ENCODE measurements at regions not wholly inside any gene's neighbourhood (a gene's known extent, or its start where the extent isn't known, plus 50 kb on each side); places are given as distances from the start of the nearest gene placed in this dataset.

DNA sequence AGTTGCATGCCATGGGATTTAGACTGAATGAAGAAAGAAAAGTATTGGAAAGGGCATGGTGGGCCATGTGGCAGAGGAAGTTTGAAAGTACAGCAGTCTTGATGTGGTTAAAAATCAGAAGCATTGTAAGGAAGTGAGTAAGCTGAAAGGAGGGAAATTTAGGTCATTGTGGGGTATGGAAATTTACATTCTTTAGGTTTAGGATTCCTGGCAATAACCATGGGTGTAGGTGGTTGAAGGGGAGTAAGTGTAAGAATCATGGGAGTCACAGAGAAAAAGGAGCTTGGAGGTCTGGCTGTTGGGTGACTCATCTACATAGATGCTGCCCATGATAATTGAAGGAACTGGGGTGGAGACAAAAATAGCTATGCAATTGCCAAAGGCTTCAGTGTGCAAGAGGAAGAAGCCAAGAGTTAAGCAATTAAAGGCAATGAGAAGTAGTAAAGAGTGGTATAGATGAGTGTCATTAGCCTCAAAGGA is 243.8 kb upstream of the LDB2 start (continued):
- TF ChIP-seq, protein P1, sequence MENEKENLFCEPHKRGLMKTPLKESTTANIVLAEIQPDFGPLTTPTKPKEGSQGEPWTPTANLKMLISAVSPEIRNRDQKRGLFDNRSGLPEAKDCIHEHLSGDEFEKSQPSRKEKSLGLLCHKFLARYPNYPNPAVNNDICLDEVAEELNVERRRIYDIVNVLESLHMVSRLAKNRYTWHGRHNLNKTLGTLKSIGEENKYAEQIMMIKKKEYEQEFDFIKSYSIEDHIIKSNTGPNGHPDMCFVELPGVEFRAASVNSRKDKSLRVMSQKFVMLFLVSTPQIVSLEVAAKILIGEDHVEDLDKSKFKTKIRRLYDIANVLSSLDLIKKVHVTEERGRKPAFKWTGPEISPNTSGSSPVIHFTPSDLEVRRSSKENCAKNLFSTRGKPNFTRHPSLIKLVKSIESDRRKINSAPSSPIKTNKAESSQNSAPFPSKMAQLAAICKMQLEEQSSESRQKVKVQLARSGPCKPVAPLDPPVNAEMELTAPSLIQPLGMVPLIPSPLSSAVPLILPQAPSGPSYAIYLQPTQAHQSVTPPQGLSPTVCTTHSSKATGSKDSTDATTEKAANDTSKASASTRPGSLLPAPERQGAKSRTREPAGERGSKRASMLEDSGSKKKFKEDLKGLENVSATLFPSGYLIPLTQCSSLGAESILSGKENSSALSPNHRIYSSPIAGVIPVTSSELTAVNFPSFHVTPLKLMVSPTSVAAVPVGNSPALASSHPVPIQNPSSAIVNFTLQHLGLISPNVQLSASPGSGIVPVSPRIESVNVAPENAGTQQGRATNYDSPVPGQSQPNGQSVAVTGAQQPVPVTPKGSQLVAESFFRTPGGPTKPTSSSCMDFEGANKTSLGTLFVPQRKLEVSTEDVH (IDR thresholded peaks at IDR 0.05; ENCODE audit: low read depth, partially characterized antibody), result no peak
- no peak for TF ChIP-seq POLR2AphosphoS5 (IDR thresholded peaks at IDR 0.05; ENCODE audit: low read length)
- no peak for TF ChIP-seq NR2F1 (conservative IDR thresholded peaks at IDR 0.05)
- no peak for TF ChIP-seq ZNF274 (IDR thresholded peaks at IDR 0.05; ENCODE audit: insufficient read depth, insufficient read length)
- TF ChIP-seq CHD4 (IDR thresholded peaks at IDR 0.05), result no peak
- no peak for TF ChIP-seq TBL1XR1 (IDR thresholded peaks at IDR 0.05; ENCODE audit: low read depth, low read length)
- TF ChIP-seq MYC (IDR thresholded peaks at IDR 0.05; ENCODE audit: insufficient read depth, insufficient read length, insufficient replicate concordance, low read length, severe bottlenecking), result no peak
- no peak for TF ChIP-seq NRF1 (conservative IDR thresholded peaks at IDR 0.05; ENCODE audit: low read depth, low read length)
- no peak for TF ChIP-seq STAT1 (conservative IDR thresholded peaks at IDR 0.05)
- TF ChIP-seq FOS (IDR thresholded peaks at IDR 0.05; ENCODE audit: borderline replicate concordance, extremely low read depth, insufficient read length), result no peak
- TF ChIP-seq, protein P2, sequence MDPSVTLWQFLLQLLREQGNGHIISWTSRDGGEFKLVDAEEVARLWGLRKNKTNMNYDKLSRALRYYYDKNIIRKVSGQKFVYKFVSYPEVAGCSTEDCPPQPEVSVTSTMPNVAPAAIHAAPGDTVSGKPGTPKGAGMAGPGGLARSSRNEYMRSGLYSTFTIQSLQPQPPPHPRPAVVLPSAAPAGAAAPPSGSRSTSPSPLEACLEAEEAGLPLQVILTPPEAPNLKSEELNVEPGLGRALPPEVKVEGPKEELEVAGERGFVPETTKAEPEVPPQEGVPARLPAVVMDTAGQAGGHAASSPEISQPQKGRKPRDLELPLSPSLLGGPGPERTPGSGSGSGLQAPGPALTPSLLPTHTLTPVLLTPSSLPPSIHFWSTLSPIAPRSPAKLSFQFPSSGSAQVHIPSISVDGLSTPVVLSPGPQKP (IDR thresholded peaks at IDR 0.05; ENCODE audit: low read depth, low read length), result no peak
- TF ChIP-seq ASH2L (IDR thresholded peaks at IDR 0.05; ENCODE audit: borderline replicate concordance, low read depth), result no peak
- TF ChIP-seq CREB1 (IDR thresholded peaks at IDR 0.05; ENCODE audit: low read depth), result no peak
- TF ChIP-seq, protein P3, sequence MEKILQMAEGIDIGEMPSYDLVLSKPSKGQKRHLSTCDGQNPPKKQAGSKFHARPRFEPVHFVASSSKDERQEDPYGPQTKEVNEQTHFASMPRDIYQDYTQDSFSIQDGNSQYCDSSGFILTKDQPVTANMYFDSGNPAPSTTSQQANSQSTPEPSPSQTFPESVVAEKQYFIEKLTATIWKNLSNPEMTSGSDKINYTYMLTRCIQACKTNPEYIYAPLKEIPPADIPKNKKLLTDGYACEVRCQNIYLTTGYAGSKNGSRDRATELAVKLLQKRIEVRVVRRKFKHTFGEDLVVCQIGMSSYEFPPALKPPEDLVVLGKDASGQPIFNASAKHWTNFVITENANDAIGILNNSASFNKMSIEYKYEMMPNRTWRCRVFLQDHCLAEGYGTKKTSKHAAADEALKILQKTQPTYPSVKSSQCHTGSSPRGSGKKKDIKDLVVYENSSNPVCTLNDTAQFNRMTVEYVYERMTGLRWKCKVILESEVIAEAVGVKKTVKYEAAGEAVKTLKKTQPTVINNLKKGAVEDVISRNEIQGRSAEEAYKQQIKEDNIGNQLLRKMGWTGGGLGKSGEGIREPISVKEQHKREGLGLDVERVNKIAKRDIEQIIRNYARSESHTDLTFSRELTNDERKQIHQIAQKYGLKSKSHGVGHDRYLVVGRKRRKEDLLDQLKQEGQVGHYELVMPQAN (conservative IDR thresholded peaks at IDR 0.05), result no peak
- no peak for TF ChIP-seq ETV6 (conservative IDR thresholded peaks at IDR 0.05 in 1 of 2, IDR thresholded peaks at IDR 0.05 in 1 of 2; ENCODE audit: borderline replicate concordance in 1 of 2, low read depth in 1 of 2)
- no peak for TF ChIP-seq SUPT20H (IDR thresholded peaks at IDR 0.05; ENCODE audit: borderline replicate concordance, control insufficient read depth, low read depth, low read length)
- no peak for TF ChIP-seq IRF4 (IDR thresholded peaks at IDR 0.05; ENCODE audit: low read depth, low read length)
